Osteoblast (primary cell): ENCODE measurements at regions not wholly inside any gene's neighbourhood (a gene's known extent, or its start where the extent isn't known, plus 50 kb on each side); places are given as distances from the start of the nearest gene placed in this dataset.

ENCODE experiments used
- DNase-seq: peaks from one replicate; pipeline ENCODE4 v3.0.0; 2011; ENCODE audit warnings: low spot score, mixed read lengths; ENCODE audit not compliant: insufficient read length; ENCODE audit errors: missing footprints
- H2AFZ ChIP-seq: 2 replicates; pipeline ENCODE4 v1.6.0; 2011; ENCODE audit warnings: mild to moderate bottlenecking, low read length
- H3K27ac ChIP-seq: 2 replicates; pipeline ENCODE4 v1.5.1; 2011; ENCODE audit warnings: mild to moderate bottlenecking, low read depth, low read length, moderate library complexity
- H3K27me3 ChIP-seq: 2 replicates; pipeline ENCODE4 v1.6.0; 2012; ENCODE audit warnings: mild to moderate bottlenecking, control low read depth, inconsistent platforms, low read length, moderate library complexity; ENCODE audit not compliant: insufficient read depth
- H3K36me3 ChIP-seq: 2 replicates; pipeline ENCODE4 v1.5.1; 2011; ENCODE audit warnings: mild to moderate bottlenecking, low read length, control low read depth, moderate library complexity; ENCODE audit not compliant: insufficient read depth
- H3K4me1 ChIP-seq: 2 replicates; pipeline ENCODE4 v1.5.1; 2011; ENCODE audit warnings: mild to moderate bottlenecking, low read length, control low read depth, moderate library complexity; ENCODE audit not compliant: insufficient read depth
- H3K4me2 ChIP-seq: 2 replicates; pipeline ENCODE4 v1.6.0; 2011; ENCODE audit warnings: mild to moderate bottlenecking, low read length; ENCODE audit not compliant: insufficient read depth
- H3K4me3 ChIP-seq: fragments of 200-600 bp; sonication (generic); 3 replicates; pipeline ENCODE4 v1.5.1; 2012; ENCODE audit warnings: mild to moderate bottlenecking, low read length, inconsistent platforms; ENCODE audit not compliant: insufficient read depth
- H3K79me2 ChIP-seq: 2 replicates; pipeline ENCODE4 v1.6.0; 2012; ENCODE audit warnings: mild to moderate bottlenecking, low read length, control low read depth, inconsistent platforms; ENCODE audit not compliant: insufficient read depth
- H3K9me3 ChIP-seq: 2 replicates; pipeline ENCODE4 v1.5.1; 2011; ENCODE audit warnings: low read depth, low read length, control low read depth
- H4K20me1 ChIP-seq: 2 replicates; pipeline ENCODE4 v1.6.0; 2012; ENCODE audit warnings: mild to moderate bottlenecking, low read length, control low read depth; ENCODE audit not compliant: insufficient read depth
- TF ChIP-seq, protein P1 (sequence below): IDR thresholded peaks from 2 replicates; pipeline ENCODE4 v1.5.1; 2011; ENCODE audit warnings: mild to moderate bottlenecking, low read depth, low read length, moderate library complexity; ENCODE audit errors: extremely low read depth

DNA sequence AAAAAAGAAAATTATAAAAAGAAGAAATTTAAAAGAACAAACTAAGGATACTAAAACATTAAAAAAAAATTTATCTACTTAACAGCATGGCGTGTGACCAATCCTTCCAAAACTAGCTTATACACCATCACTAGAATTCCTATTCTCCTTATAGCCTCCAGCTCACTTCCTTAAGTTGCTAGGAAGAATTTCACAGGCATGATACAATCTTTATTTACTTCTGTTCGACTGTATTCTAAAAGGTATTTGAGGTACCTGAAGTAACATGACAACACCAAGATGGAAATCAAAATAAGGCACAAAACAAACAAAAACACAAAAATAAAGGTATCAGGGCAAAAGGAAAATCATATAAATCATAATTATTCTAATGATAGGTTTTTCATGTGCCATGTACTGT, 360.7 kb downstream of the FIGN start:
- no peaks in the 10 kb centered on the region for H3K9me3 ChIP-seq
- H3K4me2 ChIP-seq, result no peak overlapping the region
- no peaks in the 10 kb centered on the region for H3K27me3 ChIP-seq
- TF ChIP-seq, protein P1, sequence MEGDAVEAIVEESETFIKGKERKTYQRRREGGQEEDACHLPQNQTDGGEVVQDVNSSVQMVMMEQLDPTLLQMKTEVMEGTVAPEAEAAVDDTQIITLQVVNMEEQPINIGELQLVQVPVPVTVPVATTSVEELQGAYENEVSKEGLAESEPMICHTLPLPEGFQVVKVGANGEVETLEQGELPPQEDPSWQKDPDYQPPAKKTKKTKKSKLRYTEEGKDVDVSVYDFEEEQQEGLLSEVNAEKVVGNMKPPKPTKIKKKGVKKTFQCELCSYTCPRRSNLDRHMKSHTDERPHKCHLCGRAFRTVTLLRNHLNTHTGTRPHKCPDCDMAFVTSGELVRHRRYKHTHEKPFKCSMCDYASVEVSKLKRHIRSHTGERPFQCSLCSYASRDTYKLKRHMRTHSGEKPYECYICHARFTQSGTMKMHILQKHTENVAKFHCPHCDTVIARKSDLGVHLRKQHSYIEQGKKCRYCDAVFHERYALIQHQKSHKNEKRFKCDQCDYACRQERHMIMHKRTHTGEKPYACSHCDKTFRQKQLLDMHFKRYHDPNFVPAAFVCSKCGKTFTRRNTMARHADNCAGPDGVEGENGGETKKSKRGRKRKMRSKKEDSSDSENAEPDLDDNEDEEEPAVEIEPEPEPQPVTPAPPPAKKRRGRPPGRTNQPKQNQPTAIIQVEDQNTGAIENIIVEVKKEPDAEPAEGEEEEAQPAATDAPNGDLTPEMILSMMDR, result no peak
- no peak overlapping the region for H3K27ac ChIP-seq
- no peaks in the 10 kb centered on the region for H3K4me1 ChIP-seq
- H4K20me1 ChIP-seq, result no peaks in the 10 kb centered on the region
- H3K36me3 ChIP-seq, result no peaks in the 10 kb centered on the region
- no peaks in the 10 kb centered on the region for H3K79me2 ChIP-seq
- no peak overlapping the region for H3K4me3 ChIP-seq
- no peak for DNase-seq
- H2AFZ ChIP-seq, result no peak overlapping the region

DNA sequence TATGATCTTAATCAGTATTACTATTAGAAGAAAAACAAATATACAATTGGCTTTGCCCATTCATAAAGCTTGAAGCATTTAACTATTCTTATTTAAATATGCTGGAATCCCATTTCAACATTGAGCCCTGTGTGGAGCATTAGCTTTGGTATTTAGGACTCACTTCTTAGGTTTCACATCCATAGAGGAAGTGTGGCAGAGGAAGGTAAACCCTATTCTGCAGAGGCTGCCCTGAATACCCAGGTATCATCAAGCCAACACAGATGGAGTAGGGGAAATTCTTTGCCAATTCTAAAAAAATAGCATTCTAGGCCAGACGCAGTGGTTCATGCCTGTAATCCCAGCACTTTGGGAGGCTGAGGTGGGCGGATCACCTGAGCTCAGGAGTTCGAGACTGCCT, 361.5 kb downstream of the FIGN start:
- DNase-seq, result no peak

DNA sequence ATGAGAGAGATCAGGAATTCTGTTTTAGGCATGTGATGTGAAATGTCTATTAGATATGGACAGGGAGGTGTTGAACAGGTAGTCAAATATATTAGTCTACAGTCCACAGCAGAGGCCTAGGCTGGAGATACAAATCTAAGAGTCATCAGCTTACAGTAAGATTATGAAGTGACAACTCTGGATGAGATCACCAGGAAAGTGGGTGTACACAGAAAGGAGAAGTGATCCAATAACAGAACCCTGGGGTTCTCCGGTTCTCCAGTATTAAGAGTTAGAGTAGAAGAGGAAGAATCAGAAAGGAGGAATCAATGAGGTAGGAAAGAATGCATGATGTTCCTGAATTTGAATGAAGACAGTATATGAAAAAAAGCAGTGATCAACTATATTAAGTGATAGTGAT, 362.3 kb downstream of the FIGN start:
- H3K4me3 ChIP-seq, result no peak overlapping the region
- no peaks in the 10 kb centered on the region for H3K9me3 ChIP-seq
- H3K36me3 ChIP-seq, result no peaks in the 10 kb centered on the region
- H3K79me2 ChIP-seq, result no peaks in the 10 kb centered on the region
- H4K20me1 ChIP-seq, result no peaks in the 10 kb centered on the region
- H3K4me1 ChIP-seq, result no peaks in the 10 kb centered on the region
- no peaks in the 10 kb centered on the region for H3K27me3 ChIP-seq
- no peak for DNase-seq
- TF ChIP-seq, protein P1, result no peak
- H3K4me2 ChIP-seq, result no peak overlapping the region
- H2AFZ ChIP-seq, result no peak overlapping the region
- H3K27ac ChIP-seq, result no peak overlapping the region

More for the DNA sequence above, 361.5 kb downstream of the FIGN start:
- Histone ChIP-seq H3K4me3 (no peak overlapping the region), H4K20me1 (no peaks in the 10 kb centered on the region), H3K79me2 (no peaks in the 10 kb centered on the region), H3K36me3 (no peaks in the 10 kb centered on the region), H3K27me3 (no peaks in the 10 kb centered on the region), H3K27ac (no peak overlapping the region), H2AFZ (no peak overlapping the region), H3K4me1 (no peaks in the 10 kb centered on the region), H3K4me2 (no peak overlapping the region), H3K9me3 (no peaks in the 10 kb centered on the region)
- TF ChIP-seq, protein P1, result no peak

DNA sequence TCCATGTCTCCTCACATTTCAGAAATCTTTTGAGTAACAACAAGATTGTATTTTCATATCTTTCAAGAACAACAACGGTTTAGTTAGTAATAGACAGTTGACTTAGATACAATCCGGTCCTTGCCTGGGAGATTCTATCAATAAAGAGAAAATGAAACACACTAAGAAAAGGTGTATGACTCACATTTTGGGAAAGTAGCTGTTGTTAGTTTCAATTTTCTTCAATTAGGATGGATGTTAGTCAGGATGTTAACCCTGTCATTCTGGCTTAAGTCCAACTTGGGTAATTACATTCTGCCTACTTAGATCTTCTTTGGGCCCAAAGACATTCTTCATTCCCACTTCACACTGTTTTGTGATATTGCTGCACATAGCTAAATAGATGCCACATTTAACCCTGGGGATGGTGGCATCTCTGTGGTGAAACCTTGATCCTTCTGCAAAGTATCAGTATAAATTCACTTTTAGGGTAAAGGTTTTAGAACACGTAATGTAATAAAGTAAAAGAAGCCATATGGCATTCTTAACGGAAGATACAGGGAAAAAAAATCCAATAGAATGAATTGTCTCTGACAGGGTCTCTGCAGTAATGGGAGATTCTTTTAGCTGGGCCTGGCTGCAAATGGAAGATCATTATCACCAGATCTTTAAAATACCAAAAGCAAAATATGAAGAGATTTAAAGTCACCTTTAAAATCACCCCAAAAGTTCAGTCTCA, 365.5 kb downstream of the FIGN start:
- Histone ChIP-seq H3K27ac (no peak overlapping the region), H4K20me1 (no peaks in the 10 kb centered on the region), H3K4me1 (no peaks in the 10 kb centered on the region), H3K4me2 (no peak overlapping the region), H3K36me3 (no peaks in the 10 kb centered on the region), H3K9me3 (no peaks in the 10 kb centered on the region), H3K79me2 (no peaks in the 10 kb centered on the region), H3K27me3 (no peaks in the 10 kb centered on the region), H3K4me3 (no peak overlapping the region), H2AFZ (no peak overlapping the region)
- TF ChIP-seq, protein P1, result no peak
- DNase-seq, result no peak
